Renal pelvis (tissue), 1 donor: ENCODE measurements at regions not wholly inside any gene's neighbourhood (a gene's known extent, or its start where the extent isn't known, plus 50 kb on each side); places are given as distances from the start of the nearest gene placed in this dataset.

Experiments
- DNase-seq: peaks from one replicate; pipeline ENCODE4 v3.0.0-alpha.2; 2013

- DNase-seq = peak; percentile 1
Observed at GRCh38 chr7:46811529-46811928, 770.4 kb downstream of the TNS3 start.

GRCh38 chr7:46810986-46811385 lies 770.9 kb downstream of the TNS3 start:
- no peak for DNase-seq

GRCh38 chr7:46809886-46810285 lies 772.0 kb downstream of the TNS3 start:
- DNase-seq = no peak

- DNase-seq = no peak
Observed at GRCh38 chr7:46806856-46807255, 775.1 kb downstream of the TNS3 start.

GRCh38 chr7:46802479-46802878 lies 779.4 kb downstream of the TNS3 start:
- DNase-seq = no peak

GRCh38 chr7:46791188-46791587 lies 790.7 kb downstream of the TNS3 start:
- no peak for DNase-seq

GRCh38 chr7:46786995-46787394 lies 794.9 kb downstream of the TNS3 start:
- DNase-seq = no peak

GRCh38 chr7:46786221-46786954 lies 795.5 kb downstream of the TNS3 start:
- peak; percentile 4 for DNase-seq

GRCh38 chr7:46784732-46785131 lies 797.2 kb downstream of the TNS3 start:
- DNase-seq = no peak

GRCh38 chr7:46781901-46782439 lies 799.9 kb downstream of the TNS3 start:
- DNase-seq = no peak

- no peak for DNase-seq
Observed at GRCh38 chr7:46776790-46777189, 805.1 kb downstream of the TNS3 start.

GRCh38 chr7:46775776-46776175 lies 806.1 kb downstream of the TNS3 start:
- DNase-seq = no peak

GRCh38 chr7:46775020-46775419 lies 806.9 kb downstream of the TNS3 start:
- DNase-seq = no peak

- DNase-seq = no peak
Observed at GRCh38 chr7:46774515-46774914, 807.4 kb downstream of the TNS3 start.

GRCh38 chr7:46772776-46773175 lies 809.1 kb downstream of the TNS3 start:
- no peak for DNase-seq

GRCh38 chr7:46767071-46767470 lies 814.8 kb downstream of the TNS3 start:
- no peak for DNase-seq

GRCh38 chr7:46764100-46764936 lies 817.6 kb downstream of the TNS3 start:
- DNase-seq = no peak

- no peak for DNase-seq
Observed at GRCh38 chr7:46763344-46763743, 818.6 kb downstream of the TNS3 start.

GRCh38 chr7:46759711-46760480 lies 822.0 kb downstream of the TNS3 start:
- DNase-seq = no peak

GRCh38 chr7:46756996-46757395 lies 824.9 kb downstream of the TNS3 start:
- DNase-seq = no peak

- DNase-seq = no peak
Observed at GRCh38 chr7:46756256-46756655, 825.7 kb downstream of the TNS3 start.
